Ascending aorta (tissue), 2 donors: ENCODE measurements at regions not wholly inside any gene's neighbourhood (a gene's known extent, or its start where the extent isn't known, plus 50 kb on each side); places are given as distances from the start of the nearest gene placed in this dataset.

Experiments
- DNase-seq, 2 donors: peaks; one replicate each; pipeline ENCODE4 v3.0.0-alpha.2; 2019; ENCODE audit warnings: low spot score in 2 of 2
- H3K27ac ChIP-seq, 2 donors: fragments of 200-600 bp; sonication (generic); one replicate each; pipeline ENCODE4 v1.5.1; 2016 to 2017; ENCODE audit warnings: mild to moderate bottlenecking in 1 of 2
- H3K27me3 ChIP-seq: fragments of 200-600 bp; sonication (generic); one replicate; pipeline ENCODE4 v1.5.1; 2017
- H3K36me3 ChIP-seq, 2 donors: fragments of 200-600 bp; sonication (generic); one replicate each; pipeline ENCODE4 v1.5.1; 2016
- H3K4me1 ChIP-seq, 2 donors: fragments of 200-600 bp; sonication (generic); one replicate each; pipeline ENCODE4 v1.5.1; 2016 to 2017; ENCODE audit warnings: mild to moderate bottlenecking in 1 of 2
- H3K4me3 ChIP-seq, 2 donors: fragments of 200-600 bp; sonication (generic); one replicate each; pipeline ENCODE4 v1.5.1; 2016 to 2017; ENCODE audit warnings: mild to moderate bottlenecking in 1 of 2
- H3K9me3 ChIP-seq, 2 donors: fragments of 200-600 bp; sonication (generic); one replicate each; pipeline ENCODE4 v1.5.1; 2016
- intact Hi-C: fragments of 100-400 bp; cut with DNase I; formaldehyde crosslinking; loops from one replicate; pipeline ENCODE4 v1.15.1; 2023
- TF ChIP-seq, protein P1 (sequence below), 3 experiments: fragments of 200-600 bp in 2 of 3; fragments of 450-650 bp in 1 of 3; sonication (generic) in 2 of 3; IDR thresholded peaks; one replicate each; pipeline ENCODE4 v1.5.1; 2016 to 2019; ENCODE audit warnings: antibody characterized with exemption in 3 of 3, mild to moderate bottlenecking in 1 of 3, moderate library complexity in 1 of 3

DNA sequence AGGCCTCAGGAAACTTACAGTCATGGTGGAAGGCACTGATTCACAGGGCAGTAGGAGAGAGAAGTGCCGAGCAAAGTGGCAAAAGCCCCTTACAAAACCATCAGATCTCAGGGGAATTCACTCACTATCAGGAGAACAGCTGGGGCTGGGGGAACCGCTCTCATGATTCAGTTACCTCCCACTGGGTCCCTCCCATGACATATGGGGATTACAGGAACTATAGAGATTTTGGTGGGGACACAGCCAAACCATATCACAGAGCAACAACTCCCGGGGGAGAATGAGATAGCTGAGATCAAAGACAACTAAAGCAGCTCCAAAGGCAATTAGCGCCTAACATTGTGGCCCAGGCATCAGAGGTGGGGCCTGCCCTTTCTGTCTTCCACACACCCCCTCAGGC lies 85.4 kb upstream of the VOPP1 start:
- TF ChIP-seq, protein P1, sequence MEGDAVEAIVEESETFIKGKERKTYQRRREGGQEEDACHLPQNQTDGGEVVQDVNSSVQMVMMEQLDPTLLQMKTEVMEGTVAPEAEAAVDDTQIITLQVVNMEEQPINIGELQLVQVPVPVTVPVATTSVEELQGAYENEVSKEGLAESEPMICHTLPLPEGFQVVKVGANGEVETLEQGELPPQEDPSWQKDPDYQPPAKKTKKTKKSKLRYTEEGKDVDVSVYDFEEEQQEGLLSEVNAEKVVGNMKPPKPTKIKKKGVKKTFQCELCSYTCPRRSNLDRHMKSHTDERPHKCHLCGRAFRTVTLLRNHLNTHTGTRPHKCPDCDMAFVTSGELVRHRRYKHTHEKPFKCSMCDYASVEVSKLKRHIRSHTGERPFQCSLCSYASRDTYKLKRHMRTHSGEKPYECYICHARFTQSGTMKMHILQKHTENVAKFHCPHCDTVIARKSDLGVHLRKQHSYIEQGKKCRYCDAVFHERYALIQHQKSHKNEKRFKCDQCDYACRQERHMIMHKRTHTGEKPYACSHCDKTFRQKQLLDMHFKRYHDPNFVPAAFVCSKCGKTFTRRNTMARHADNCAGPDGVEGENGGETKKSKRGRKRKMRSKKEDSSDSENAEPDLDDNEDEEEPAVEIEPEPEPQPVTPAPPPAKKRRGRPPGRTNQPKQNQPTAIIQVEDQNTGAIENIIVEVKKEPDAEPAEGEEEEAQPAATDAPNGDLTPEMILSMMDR (IDR thresholded peaks at IDR 0.05), result no peak
- H3K9me3 ChIP-seq, result no peaks in the 10 kb centered on the region
- DNase-seq, result no peak
- intact Hi-C loops, result no loop called here
- H3K27me3 ChIP-seq, result no peaks in the 10 kb centered on the region
- no peak overlapping the region for H3K27ac ChIP-seq
- no peaks in the 10 kb centered on the region for H3K4me1 ChIP-seq
- no peak overlapping the region for H3K4me3 ChIP-seq
- no peaks in the 10 kb centered on the region for H3K36me3 ChIP-seq

GRCh38 chr7:55651057-55651456 lies 78.8 kb upstream of the VOPP1 start:
- H3K27me3 ChIP-seq, result no peaks in the 10 kb centered on the region
- H3K36me3 ChIP-seq, result no peaks in the 10 kb centered on the region
- H3K9me3 ChIP-seq, result no peaks in the 10 kb centered on the region
- no peak overlapping the region for H3K4me3 ChIP-seq
- intact Hi-C loops, result no loop called here
- TF ChIP-seq, protein P1 (IDR thresholded peaks at IDR 0.05), result no peak
- no peaks in the 10 kb centered on the region for H3K4me1 ChIP-seq
- H3K27ac ChIP-seq, result no peak overlapping the region
- DNase-seq, result no peak

- Histone ChIP-seq H3K36me3 (no peaks in the 10 kb centered on the region), H3K27ac (no peak overlapping the region), H3K4me3 (no peak overlapping the region), H3K9me3 (no peaks in the 10 kb centered on the region), H3K4me1 (no peaks in the 10 kb centered on the region), H3K27me3 (no peaks in the 10 kb centered on the region)
- TF ChIP-seq, protein P1 (IDR thresholded peaks at IDR 0.05), result no peak
- intact Hi-C loops, result no loop called here
- DNase-seq, result no peak
Observed at GRCh38 chr7:55649238-55649637, 76.9 kb upstream of the VOPP1 start.

GRCh38 chr7:55644567-55644966 lies 72.3 kb upstream of the VOPP1 start:
- Histone ChIP-seq H3K27ac (no peak overlapping the region), H3K27me3 (no peaks in the 10 kb centered on the region), H3K4me1 (no peaks in the 10 kb centered on the region), H3K4me3 (no peak overlapping the region), H3K9me3 (no peaks in the 10 kb centered on the region), H3K36me3 (no peaks in the 10 kb centered on the region)
- no peak for DNase-seq
- intact Hi-C loops, result no loop called here
- TF ChIP-seq, protein P1 (IDR thresholded peaks at IDR 0.05), result no peak

DNA sequence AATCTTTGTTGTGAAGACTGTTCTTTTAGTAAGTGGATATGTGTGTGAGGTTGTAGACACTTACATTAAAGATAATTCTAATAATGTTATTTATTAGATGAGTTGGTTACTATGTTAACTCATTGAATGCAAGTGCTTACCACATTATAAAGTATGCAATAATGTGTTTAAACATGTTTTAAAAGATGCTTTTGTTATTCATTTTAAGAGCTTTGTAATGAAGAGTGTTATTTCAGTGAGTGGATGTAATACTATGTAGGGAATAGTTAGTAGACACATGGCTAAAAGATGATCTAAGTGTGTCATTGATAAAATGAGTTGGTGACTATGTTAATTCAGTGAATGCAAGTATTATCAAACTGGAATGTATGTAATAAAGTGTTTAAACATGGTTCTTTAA lies 70.0 kb upstream of the VOPP1 start:
- intact Hi-C loops, result no loop called here
- no peaks in the 10 kb centered on the region for H3K27me3 ChIP-seq
- H3K9me3 ChIP-seq, result no peaks in the 10 kb centered on the region

More for the DNA sequence above, 70.0 kb upstream of the VOPP1 start:
- TF ChIP-seq, protein P1 (IDR thresholded peaks at IDR 0.05), result no peak
- no peak overlapping the region for H3K4me3 ChIP-seq
- no peaks in the 10 kb centered on the region for H3K36me3 ChIP-seq
- DNase-seq, result no peak
- no peaks in the 10 kb centered on the region for H3K4me1 ChIP-seq
- no peak overlapping the region for H3K27ac ChIP-seq
